Right lobe of liver (tissue), 4 donors: ENCODE measurements at regions not wholly inside any gene's neighbourhood (a gene's known extent, or its start where the extent isn't known, plus 50 kb on each side); places are given as distances from the start of the nearest gene placed in this dataset.

Experiments
- CTCF ChIP-seq, 4 donors: fragments of 200-600 bp in 3 of 4; fragments of 450-650 bp in 1 of 4; IDR thresholded peaks; one replicate each; pipeline versions ENCODE4 v1.5.1 to v1.8.0; 2016 to 2022; ENCODE audit warnings: antibody characterized with exemption in 4 of 4, mild to moderate bottlenecking in 2 of 4
- POLR2A ChIP-seq: fragments of 450-650 bp; IDR thresholded peaks from one replicate; pipeline ENCODE4 v1.6.1; 2017; ENCODE audit warnings: antibody characterized with exemption, mild to moderate bottlenecking
- donor health status: DM: no; HTN: no; CAD: no.
- donor health status: DM: no; HTN: no; CAD: no.
- donor health status: DM: no; HTN: yes; CAD: no.

- TF ChIP-seq POLR2A (no peak), CTCF (IDR thresholded peaks at IDR 0.05) (no peak)
Observed at GRCh38 chr6:98627129-98627775, 207.1 kb upstream of the POU3F2 start.
